ENCODE measurements at regions not wholly inside any gene's neighbourhood (a gene's known extent, or its start where the extent isn't known, plus 50 kb on each side); places are given as distances from the start of the nearest gene placed in this dataset.
"Not testable (repeated sequence)": the region's sequence is repeated elsewhere in the genome, so short reads cannot be mapped to it uniquely, and the experiment has no call there.

DNA sequence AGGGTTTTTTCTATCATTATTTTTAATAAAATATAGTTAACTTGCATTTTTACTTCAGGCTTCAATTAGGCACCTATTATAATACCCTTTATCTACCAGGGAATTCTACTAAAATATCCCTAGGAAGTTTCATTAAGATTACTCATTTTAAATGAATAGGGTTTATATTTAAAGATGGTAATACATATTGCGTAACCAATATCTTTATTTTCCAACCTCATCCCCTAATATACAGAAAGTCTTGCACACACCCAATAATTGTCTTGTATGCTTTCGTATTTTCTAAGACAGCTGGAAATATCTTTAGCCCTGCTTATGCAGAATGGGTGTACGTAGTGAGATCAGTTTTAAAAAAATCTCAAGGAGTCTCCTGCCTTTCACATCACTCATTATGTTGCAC is 1186.8 kb downstream of the TECRL start:
- DNase-seq (no peak), ATAC-seq (no peak)
- Histone ChIP-seq H3K4me1 (ENCODE audit: low read depth) (no peaks in the 10 kb centered on the region), H3K4me3 (no peak overlapping the region), H3K9me3 (peaks cover 11% of the 10 kb centered on the region), H3K36me3 (ENCODE audit: low read depth) (no peaks in the 10 kb centered on the region)
- intact Hi-C loops (cut with DNase I, micrococcal nuclease), result no loop called here
- TF ChIP-seq, protein P1, sequence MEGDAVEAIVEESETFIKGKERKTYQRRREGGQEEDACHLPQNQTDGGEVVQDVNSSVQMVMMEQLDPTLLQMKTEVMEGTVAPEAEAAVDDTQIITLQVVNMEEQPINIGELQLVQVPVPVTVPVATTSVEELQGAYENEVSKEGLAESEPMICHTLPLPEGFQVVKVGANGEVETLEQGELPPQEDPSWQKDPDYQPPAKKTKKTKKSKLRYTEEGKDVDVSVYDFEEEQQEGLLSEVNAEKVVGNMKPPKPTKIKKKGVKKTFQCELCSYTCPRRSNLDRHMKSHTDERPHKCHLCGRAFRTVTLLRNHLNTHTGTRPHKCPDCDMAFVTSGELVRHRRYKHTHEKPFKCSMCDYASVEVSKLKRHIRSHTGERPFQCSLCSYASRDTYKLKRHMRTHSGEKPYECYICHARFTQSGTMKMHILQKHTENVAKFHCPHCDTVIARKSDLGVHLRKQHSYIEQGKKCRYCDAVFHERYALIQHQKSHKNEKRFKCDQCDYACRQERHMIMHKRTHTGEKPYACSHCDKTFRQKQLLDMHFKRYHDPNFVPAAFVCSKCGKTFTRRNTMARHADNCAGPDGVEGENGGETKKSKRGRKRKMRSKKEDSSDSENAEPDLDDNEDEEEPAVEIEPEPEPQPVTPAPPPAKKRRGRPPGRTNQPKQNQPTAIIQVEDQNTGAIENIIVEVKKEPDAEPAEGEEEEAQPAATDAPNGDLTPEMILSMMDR (IDR thresholded peaks at IDR 0.05), result no peak

DNA sequence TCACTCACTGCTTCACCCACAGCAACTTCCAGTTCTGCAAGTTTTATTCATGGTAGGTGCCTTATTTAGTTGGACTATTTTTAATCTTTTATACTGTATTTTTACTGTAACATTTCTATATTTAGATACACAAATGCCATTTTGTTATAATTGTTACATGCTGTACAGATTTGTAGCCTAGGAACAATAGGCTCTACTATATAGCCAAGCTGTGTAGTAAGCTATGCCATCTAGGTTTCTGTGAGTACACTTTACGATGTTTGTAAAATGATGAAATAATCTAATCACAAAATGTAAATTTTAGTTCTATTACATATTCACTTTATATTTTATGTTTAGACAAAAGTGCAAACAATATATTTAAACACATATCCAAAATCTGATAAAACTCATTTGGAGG is 1187.8 kb downstream of the TECRL start:
- H3K36me3 ChIP-seq (ENCODE audit: low read depth), result no peaks in the 10 kb centered on the region
- TF ChIP-seq, protein P1 (IDR thresholded peaks at IDR 0.05), result no peak
- ATAC-seq (no peak), DNase-seq (no peak)
- no peak overlapping the region for H3K4me3 ChIP-seq
- no peaks in the 10 kb centered on the region for H3K4me1 ChIP-seq (ENCODE audit: low read depth)
- intact Hi-C loops (cut with DNase I, micrococcal nuclease), result no loop called here
- H3K9me3 ChIP-seq, result peaks cover 11% of the 10 kb centered on the region

DNA sequence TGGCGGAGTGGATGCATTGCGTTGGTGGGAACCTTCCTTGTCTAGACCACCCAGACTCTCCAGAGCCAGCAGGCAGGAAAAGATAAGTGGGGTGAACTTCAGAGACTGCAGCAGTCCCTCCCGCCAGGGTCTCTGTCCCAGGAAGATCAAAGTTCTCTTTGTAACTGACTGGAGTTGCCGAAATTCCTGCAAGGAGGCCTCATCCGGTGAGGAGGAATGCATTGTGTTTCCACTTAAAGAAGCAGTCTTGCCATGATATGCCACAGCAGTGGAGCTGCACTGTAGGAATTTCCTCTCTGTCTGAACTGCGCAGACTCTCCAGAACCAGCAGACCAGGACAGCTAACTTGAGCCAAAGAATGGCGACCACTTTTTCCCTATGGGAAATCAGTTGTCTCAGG is 1190.4 kb downstream of the TECRL start:
- ATAC-seq (no peak), DNase-seq (no peak)
- TF ChIP-seq, protein P1 (IDR thresholded peaks at IDR 0.05), result no peak
- intact Hi-C loops (cut with DNase I, micrococcal nuclease), result no loop called here
- no peaks in the 10 kb centered on the region for H3K36me3 ChIP-seq (ENCODE audit: low read depth)
- H3K4me1 ChIP-seq (ENCODE audit: low read depth), result no peaks in the 10 kb centered on the region
- no peak overlapping the region for H3K4me3 ChIP-seq
- H3K9me3 ChIP-seq, result peaks cover 7% of the 10 kb centered on the region

DNA sequence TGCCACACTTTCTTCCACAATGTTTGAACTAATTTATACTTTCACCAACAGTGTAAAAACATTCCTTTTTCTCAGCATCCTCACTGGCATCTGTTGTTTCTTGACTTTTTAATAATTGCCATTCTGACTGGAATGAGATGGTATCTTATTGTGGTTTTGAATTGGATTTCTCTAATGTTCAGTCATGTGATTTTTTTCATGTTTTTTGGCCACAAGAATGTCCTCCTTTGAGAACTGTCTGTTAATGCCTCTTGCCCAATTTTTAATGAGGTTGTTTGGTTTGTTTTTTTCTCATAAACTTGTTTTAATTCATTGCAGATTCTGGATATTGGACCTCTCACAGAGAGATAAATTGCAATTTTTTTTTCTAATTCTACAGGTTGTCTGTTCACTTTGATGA is 1195.2 kb downstream of the TECRL start:
- no peak for DNase-seq
- intact Hi-C loops (cut with DNase I, micrococcal nuclease), result no loop called here
- TF ChIP-seq, protein P1 (IDR thresholded peaks at IDR 0.05), result no peak

DNA sequence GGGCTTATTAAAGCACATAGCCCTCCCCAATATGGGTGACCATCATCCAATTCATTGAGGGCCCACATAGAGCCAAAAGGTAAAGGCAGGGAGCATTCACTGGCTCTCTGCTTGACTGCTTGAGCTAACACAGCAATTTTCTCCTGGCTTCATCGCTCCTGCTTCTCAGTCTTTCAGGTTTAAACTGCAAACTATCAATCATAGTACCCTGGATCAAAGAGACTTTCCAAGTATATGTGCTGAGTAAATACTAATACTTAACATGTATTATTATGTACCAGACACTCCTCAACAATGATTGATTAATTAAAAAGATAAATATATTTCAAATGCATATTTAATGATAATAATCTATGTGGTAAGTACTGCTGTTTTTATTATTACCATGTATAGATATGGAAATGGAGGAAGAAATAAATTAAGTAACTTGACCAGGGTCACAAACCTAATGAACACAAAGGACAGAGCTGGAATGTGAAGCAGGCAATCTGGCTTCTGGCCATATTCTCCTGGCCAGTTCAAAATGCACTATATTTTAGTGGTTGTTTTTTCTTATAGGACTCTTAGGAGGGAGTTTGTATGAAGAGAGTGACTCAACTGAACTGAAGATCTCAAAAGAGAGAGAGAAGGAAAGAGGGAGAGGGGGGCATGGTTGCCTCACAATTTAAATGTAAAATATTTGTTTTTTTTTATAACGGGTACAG is 1197.3 kb downstream of the TECRL start:
- no peak overlapping the region for H3K4me3 ChIP-seq
- ATAC-seq, result no peak
- H3K4me1 ChIP-seq (ENCODE audit: low read depth), result no peaks in the 10 kb centered on the region
- no peak for DNase-seq
- intact Hi-C loops (cut with DNase I, micrococcal nuclease), result no loop called here
- H3K36me3 ChIP-seq (ENCODE audit: low read depth), result no peaks in the 10 kb centered on the region
- peaks cover 13% of the 10 kb centered on the region for H3K9me3 ChIP-seq
- TF ChIP-seq, protein P1 (IDR thresholded peaks at IDR 0.05), result no peak

More for the DNA sequence above, 1195.2 kb downstream of the TECRL start:
- Histone ChIP-seq H3K4me3 (no peak overlapping the region), H3K36me3 (ENCODE audit: low read depth) (no peaks in the 10 kb centered on the region), H3K4me1 (ENCODE audit: low read depth) (no peaks in the 10 kb centered on the region), H3K9me3 (peaks cover 5% of the 10 kb centered on the region)
- no peak for ATAC-seq

DNA sequence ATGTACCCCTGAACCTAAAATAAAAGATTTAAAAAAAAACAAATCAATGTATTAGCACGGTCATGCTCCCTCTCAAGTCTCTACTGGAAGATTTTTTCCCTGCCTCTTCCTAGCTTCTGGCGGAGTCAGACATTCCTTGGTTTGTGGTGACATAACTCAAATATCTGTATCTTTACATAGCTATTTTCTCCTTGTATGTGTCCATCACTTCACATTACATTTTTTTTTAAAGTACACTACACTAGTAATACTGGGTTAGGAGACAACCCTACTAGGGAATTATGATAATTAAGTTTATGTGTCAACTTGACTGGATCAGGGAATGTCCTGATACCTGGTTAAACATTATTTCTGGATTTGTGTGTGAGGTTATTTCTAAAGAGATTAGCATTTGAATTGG is 1197.9 kb downstream of the TECRL start:
- Histone ChIP-seq H3K4me3 (no peak overlapping the region), H3K4me1 (ENCODE audit: low read depth) (no peaks in the 10 kb centered on the region), H3K9me3 (peaks cover 13% of the 10 kb centered on the region), H3K36me3 (ENCODE audit: low read depth) (no peaks in the 10 kb centered on the region)
- DNase-seq, result no peak
- intact Hi-C loops (cut with DNase I, micrococcal nuclease), result no loop called here
- TF ChIP-seq, protein P1 (IDR thresholded peaks at IDR 0.05), result no peak
- ATAC-seq, result no peak

DNA sequence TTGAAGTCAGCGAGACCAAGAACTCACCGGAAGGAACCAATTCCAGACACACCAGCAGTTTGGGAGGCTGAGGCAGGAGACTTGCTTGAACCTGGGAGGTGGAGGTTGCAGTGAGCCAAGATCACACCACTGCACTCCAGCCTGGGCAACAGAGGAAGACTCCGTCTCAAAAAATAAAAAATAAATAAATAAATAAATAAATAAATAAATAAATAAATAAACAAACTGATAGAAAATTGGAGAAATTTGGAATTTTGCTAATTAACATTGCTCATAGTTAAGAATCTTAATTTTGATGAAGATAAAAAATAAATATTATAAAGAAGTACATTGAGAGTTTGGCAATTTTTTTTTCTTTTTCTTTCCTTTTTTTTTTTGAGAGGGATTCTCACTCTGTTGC is 1216.2 kb downstream of the TECRL start:
- peaks cover 12% of the 10 kb centered on the region for H3K9me3 ChIP-seq
- ATAC-seq; H3K4me3 ChIP-seq; intact Hi-C loops (cut with DNase I, micrococcal nuclease); H3K36me3 ChIP-seq (ENCODE audit: low read depth); DNase-seq; H3K4me1 ChIP-seq (ENCODE audit: low read depth): not testable (repeated sequence)
